ENCODE measurements at regions not wholly inside any gene's neighbourhood (a gene's known extent, or its start where the extent isn't known, plus 50 kb on each side); places are given as distances from the start of the nearest gene placed in this dataset.

- TF ChIP-seq JUND (IDR thresholded peaks at IDR 0.05; ENCODE audit: low read depth) = no peak
- in situ Hi-C loops (cut with HindIII; ENCODE audit: low pct_unique_long_range_greater_than_20kb, low sequenced_read_pairs) = no loop called here
- no peak for DNase-seq (ENCODE audit: low read depth in 1 of 2, low spot score in 1 of 2)
Measured at GRCh38 chr11:70713086-70713835, 314.9 kb downstream of the CTTN start.

GRCh38 chr11:70713988-70714665 is 315.8 kb downstream of the CTTN start:
- in situ Hi-C loops (cut with HindIII; ENCODE audit: low pct_unique_long_range_greater_than_20kb, low sequenced_read_pairs) = no loop called here
- no peak for TF ChIP-seq JUND (IDR thresholded peaks at IDR 0.05; ENCODE audit: low read depth)
- DNase-seq (ENCODE audit: low read depth in 1 of 2, low spot score in 1 of 2) = peak; percentile 91

DNA sequence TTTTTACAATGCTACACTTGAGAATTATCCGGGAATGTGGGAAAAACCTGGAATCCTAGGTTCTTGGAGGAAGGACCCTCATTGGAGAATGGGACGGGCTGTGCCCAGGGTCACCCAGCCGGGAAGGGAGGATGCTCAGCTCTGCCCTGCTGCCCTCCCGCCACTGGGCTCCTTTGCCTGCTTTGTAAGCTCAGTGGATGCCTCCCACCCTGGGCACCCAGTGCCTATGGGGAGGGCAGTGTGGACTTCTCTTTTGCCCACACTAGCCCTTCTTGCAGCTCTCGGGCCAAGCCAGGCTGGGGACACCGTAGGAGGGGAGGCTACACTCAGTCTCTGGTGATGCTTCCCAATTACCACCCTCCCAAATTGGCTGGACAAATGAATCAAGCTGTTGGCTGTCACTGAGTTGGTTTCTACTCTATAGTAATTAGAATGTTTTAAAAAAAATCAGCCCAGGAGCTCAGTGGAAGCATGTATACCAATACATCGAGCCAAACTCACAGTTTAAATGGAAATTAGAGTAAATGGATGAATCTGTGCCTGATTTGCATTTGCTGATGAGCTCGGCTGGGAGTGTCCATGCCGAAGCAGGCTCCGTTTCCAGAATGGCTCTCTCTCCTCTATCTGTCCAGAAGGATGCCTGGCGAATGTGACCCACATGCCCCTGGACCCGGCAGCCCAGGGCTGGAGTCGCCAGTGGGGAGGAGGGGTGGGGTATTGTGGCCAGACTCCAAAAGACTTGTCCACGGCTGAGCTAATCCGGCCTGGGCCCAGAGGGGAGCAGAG is 317.0 kb downstream of the CTTN start:
- no peak for DNase-seq (ENCODE audit: low read depth in 1 of 2, low spot score in 1 of 2)
- TF ChIP-seq JUND (IDR thresholded peaks at IDR 0.05; ENCODE audit: low read depth) = no peak
- in situ Hi-C loops (cut with HindIII; ENCODE audit: low pct_unique_long_range_greater_than_20kb, low sequenced_read_pairs) = no loop called here

- in situ Hi-C loops (cut with HindIII; ENCODE audit: low pct_unique_long_range_greater_than_20kb, low sequenced_read_pairs) = no loop called here
- TF ChIP-seq JUND (IDR thresholded peaks at IDR 0.05; ENCODE audit: low read depth) = no peak
- no peak for DNase-seq (ENCODE audit: low read depth in 1 of 2, low spot score in 1 of 2)
Measured at GRCh38 chr11:70716216-70716615, 317.9 kb downstream of the CTTN start.

GRCh38 chr11:70716986-70717775 is 318.9 kb downstream of the CTTN start:
- in situ Hi-C loops (cut with HindIII; ENCODE audit: low pct_unique_long_range_greater_than_20kb, low sequenced_read_pairs) = no loop called here
- no peak for DNase-seq (ENCODE audit: low read depth in 1 of 2, low spot score in 1 of 2)
- no peak for TF ChIP-seq JUND (IDR thresholded peaks at IDR 0.05; ENCODE audit: low read depth)

DNA sequence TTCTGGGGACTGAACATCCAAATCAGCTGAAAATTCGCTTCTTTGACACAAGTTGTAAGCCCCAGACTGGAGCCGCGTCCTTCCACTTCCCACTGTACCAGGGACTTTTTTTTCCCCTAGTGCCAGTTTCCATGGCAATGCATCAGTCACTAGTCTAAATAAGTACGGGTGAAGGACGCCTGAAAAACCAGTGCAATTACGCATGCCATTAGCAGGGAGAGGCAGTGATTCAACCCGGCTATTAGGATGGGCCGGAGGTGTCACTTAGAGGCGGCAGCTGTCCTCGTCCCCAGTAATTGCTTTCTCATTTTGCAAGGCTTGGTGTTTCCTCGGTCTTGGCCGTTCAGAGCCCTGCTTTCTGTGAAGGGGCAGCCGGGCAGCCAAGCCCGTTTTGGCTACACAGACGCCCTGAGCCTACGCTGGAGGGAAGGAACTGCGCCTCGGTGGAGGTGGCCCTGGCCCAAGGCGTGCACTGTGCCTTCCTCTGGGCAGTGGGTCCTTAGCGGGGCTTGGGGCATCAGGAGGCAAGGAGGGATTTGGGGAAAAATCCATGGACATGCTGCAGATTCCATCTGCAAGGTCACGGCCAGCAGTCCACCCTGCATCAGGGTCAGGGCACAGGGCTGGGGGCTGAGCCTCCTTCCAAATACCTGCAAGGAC is 319.7 kb downstream of the CTTN start:
- no peak for TF ChIP-seq JUND (IDR thresholded peaks at IDR 0.05; ENCODE audit: low read depth)
- in situ Hi-C loops (cut with HindIII; ENCODE audit: low pct_unique_long_range_greater_than_20kb, low sequenced_read_pairs) = no loop called here
- no peak for DNase-seq (ENCODE audit: low read depth in 1 of 2, low spot score in 1 of 2)

DNA sequence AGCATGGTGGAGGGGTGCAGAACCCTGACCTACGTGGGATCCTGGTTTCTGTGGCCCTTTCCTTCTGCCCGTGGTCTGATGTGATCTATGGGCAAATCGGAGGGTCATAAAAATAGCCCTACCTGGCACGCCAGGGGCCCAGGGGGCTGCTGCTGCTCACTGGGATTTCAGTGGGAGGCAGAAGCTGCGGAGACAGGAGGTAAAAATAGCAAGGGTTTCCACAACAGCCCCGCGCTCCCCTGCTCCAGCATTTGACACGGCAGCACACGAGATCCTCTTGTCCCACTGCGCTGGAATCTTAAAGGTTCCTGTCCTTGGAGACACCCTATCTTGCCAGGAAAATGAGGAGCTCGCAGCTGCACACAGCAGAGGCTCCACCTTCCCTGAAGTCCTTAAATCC is 321.2 kb downstream of the CTTN start:
- DNase-seq (ENCODE audit: low read depth in 1 of 2, low spot score in 1 of 2) = no peak
- TF ChIP-seq JUND (IDR thresholded peaks at IDR 0.05; ENCODE audit: low read depth) = no peak
- in situ Hi-C loops (cut with HindIII; ENCODE audit: low pct_unique_long_range_greater_than_20kb, low sequenced_read_pairs) = no loop called here

DNA sequence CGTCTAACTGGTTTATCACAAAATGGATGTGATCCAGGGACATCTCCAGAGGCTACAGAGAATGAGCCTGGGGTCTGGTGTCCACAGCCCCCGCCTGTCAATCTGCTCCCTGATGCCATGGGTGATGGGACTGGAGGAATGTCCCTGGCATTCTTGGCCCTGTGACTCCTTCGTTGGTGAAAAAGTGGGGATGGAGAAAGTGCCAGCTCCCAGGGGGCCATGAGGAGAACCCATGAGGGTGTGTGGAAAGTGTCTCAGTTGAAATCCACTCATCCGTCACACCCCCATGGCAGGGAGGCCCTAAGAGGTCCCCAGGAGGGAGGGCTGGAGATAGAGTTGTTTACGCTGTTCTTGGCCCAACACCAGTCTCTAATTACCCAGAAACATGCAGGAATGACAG is 322.0 kb downstream of the CTTN start:
- no peak for TF ChIP-seq JUND (IDR thresholded peaks at IDR 0.05; ENCODE audit: low read depth)
- DNase-seq (ENCODE audit: low read depth in 1 of 2, low spot score in 1 of 2) = no peak
- in situ Hi-C loops (cut with HindIII; ENCODE audit: low pct_unique_long_range_greater_than_20kb, low sequenced_read_pairs) = no loop called here

DNA sequence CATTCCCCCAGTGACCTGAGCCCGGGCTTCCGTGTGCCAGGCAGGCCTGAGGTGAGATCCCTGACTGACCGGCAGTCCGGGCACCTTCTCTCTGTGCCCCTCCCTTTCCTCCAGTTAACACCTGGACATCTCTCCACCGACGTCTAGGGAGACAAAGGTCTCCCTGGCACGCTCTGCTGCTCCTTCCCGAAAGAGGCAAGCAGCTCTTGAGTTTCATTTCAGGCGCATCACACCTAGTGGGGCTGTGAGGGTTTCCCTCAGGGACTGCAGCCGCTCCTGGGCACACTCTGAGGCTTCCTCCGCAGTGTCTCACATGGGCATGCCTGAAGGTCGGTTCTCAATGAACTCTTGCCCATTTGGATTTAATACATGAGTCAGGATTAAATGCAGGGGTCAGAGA is 322.7 kb downstream of the CTTN start:
- no peak for DNase-seq (ENCODE audit: low read depth in 1 of 2, low spot score in 1 of 2)
- no peak for TF ChIP-seq JUND (IDR thresholded peaks at IDR 0.05; ENCODE audit: low read depth)
- in situ Hi-C loops (cut with HindIII; ENCODE audit: low pct_unique_long_range_greater_than_20kb, low sequenced_read_pairs) = no loop called here

- in situ Hi-C loops (cut with HindIII; ENCODE audit: low pct_unique_long_range_greater_than_20kb, low sequenced_read_pairs) = no loop called here
- no peak for DNase-seq (ENCODE audit: low read depth in 1 of 2, low spot score in 1 of 2)
- TF ChIP-seq JUND (IDR thresholded peaks at IDR 0.05; ENCODE audit: low read depth) = no peak
Measured at GRCh38 chr11:70725278-70725677, 326.9 kb downstream of the CTTN start.

DNA sequence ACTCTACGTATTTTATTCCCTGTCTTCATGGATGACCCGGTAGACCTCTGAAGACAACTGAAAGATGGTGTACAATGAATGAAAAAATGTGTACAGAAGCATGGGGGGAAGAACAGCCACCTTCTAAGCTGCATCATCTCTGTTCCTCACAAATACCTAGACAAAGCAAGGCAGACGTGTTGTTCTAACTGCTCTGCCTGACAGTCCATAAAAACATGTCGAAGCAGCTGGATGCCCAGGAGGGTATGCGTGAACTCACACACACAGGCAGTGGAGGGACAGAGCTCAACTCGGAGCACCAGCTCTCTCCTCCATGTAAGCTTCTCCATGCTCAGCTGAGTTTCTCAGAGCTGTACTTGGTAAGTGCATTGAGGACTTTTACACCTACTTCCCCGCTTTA is 327.4 kb downstream of the CTTN start:
- no peak for TF ChIP-seq JUND (IDR thresholded peaks at IDR 0.05; ENCODE audit: low read depth)
- in situ Hi-C loops (cut with HindIII; ENCODE audit: low pct_unique_long_range_greater_than_20kb, low sequenced_read_pairs) = no loop called here
- DNase-seq (ENCODE audit: low read depth in 1 of 2, low spot score in 1 of 2) = no peak

- DNase-seq (ENCODE audit: low read depth in 1 of 2, low spot score in 1 of 2) = no peak
- TF ChIP-seq JUND (IDR thresholded peaks at IDR 0.05; ENCODE audit: low read depth) = no peak
- in situ Hi-C loops (cut with HindIII; ENCODE audit: low pct_unique_long_range_greater_than_20kb, low sequenced_read_pairs) = no loop called here
Measured at GRCh38 chr11:70727021-70727420, 328.7 kb downstream of the CTTN start.
